Kidney (tissue), 13 donors: ENCODE measurements at regions not wholly inside any gene's neighbourhood (a gene's known extent, or its start where the extent isn't known, plus 50 kb on each side); places are given as distances from the start of the nearest gene placed in this dataset.
A peak's percentile ranks its signal among the peaks of the same experiment; 100 is the strongest.

Experiments
- DNase-seq, 5 donors: peaks; one replicate each; pipeline ENCODE4 v3.0.0-alpha.2; 2013 to 2020
- FAIRE-seq: peaks from 2 replicates; lab custom pipeline; 2012; peaks lifted over from hg19 to GRCh38; lab: Jason Lieb, UNC
- H3K27ac ChIP-seq, 2 donors: one replicate each; pipeline ENCODE4 v1.7.0; 2013; ENCODE audit warnings: low read depth in 2 of 2, low read length in 2 of 2, inconsistent platforms in 1 of 2
- H3K27me3 ChIP-seq: one replicate; pipeline ENCODE4 v1.7.1; 2013; ENCODE audit warnings: low read length, inconsistent platforms; ENCODE audit not compliant: control insufficient read depth, insufficient read depth
- H3K36me3 ChIP-seq, 3 donors: one replicate each; pipeline versions ENCODE4 v1.7.0 to v1.7.1; 2013; ENCODE audit warnings: low read length in 3 of 3, control low read depth in 1 of 3, inconsistent platforms in 1 of 3; ENCODE audit not compliant: insufficient read depth in 3 of 3, control insufficient read depth in 2 of 3
- H3K4me1 ChIP-seq, 3 donors: one replicate each; pipeline versions ENCODE4 v1.7.0 to v1.7.1; 2013; ENCODE audit warnings: low read length in 3 of 3, inconsistent platforms in 1 of 3, low read depth in 1 of 3; ENCODE audit not compliant: control insufficient read depth in 2 of 3, insufficient read depth in 2 of 3
- H3K4me3 ChIP-seq, 3 donors: one replicate each; pipeline versions ENCODE4 v1.7.0 to v1.8.1; 2013; ENCODE audit warnings: low read length in 3 of 3, control low read depth in 1 of 3, inconsistent platforms in 1 of 3
- H3K9ac ChIP-seq, 3 donors: one replicate each; pipeline versions ENCODE4 v1.7.0 to v1.7.1; 2013; ENCODE audit warnings: low read length in 3 of 3, control low read depth in 1 of 3, inconsistent platforms in 1 of 3
- H3K9me3 ChIP-seq, 3 donors: one replicate each; pipeline versions ENCODE4 v1.7.0 to v1.7.1; 2013; ENCODE audit warnings: low read length in 3 of 3, control low read depth in 1 of 3, inconsistent platforms in 1 of 3; ENCODE audit not compliant: control insufficient read depth in 2 of 3, insufficient read depth in 1 of 3
- CTCF ChIP-seq: IDR thresholded peaks from 3 replicates; pipeline ENCODE4 v1.5.1; 2012; ENCODE audit warnings: mild to moderate bottlenecking, moderate library complexity, borderline replicate concordance; ENCODE audit not compliant: insufficient read depth; ENCODE audit errors: extremely low read depth
- intact Hi-C: fragments of 100-400 bp; cut with DNase I; formaldehyde crosslinking; loops from one replicate; pipeline ENCODE4 v1.11.1; 2022
- donor health status: control.
- donor health status: control.
- donor health status: control.
- donor health status: control.
- donor health status: control.
- donor health status: DM: yes; HTN: yes; CAD: no.
- donor health status: Normal renal cell carcinoma (clear cell type).

- FAIRE-seq (no peak), DNase-seq (no peak)
- Histone ChIP-seq H3K27me3 (no peaks in the 10 kb centered on the region), H3K36me3 (no peaks in the 10 kb centered on the region), H3K4me3 (no peak overlapping the region), H3K4me1 (no peaks in the 10 kb centered on the region), H3K27ac (no peak overlapping the region), H3K9me3 (no peaks in the 10 kb centered on the region), H3K9ac (no peak overlapping the region)
- no peak for TF ChIP-seq CTCF
- intact Hi-C loops: no loop called here
These were observed 368.0 kb upstream of the RAB6C start for GRCh38 chr2:129611471-129611870.

GRCh38 chr2:129619471-129619870 lies 360.0 kb upstream of the RAB6C start:
- H3K4me1 ChIP-seq: peaks cover 0 to 2% (median 0%) of the 10 kb centered on the region in 3 donors
- H3K9me3 ChIP-seq: no peaks in the 10 kb centered on the region
- no peak overlapping the region for H3K9ac ChIP-seq
- TF ChIP-seq CTCF: peak; percentile 3
- H3K4me3 ChIP-seq: no peak overlapping the region
- intact Hi-C loops: no loop called here
- no peaks in the 10 kb centered on the region for H3K27me3 ChIP-seq
- DNase-seq (peak in 3 of 5 donors; percentile 35 to 77 (median 70)), FAIRE-seq (no peak)
- no peak overlapping the region for H3K27ac ChIP-seq
- no peaks in the 10 kb centered on the region for H3K36me3 ChIP-seq

- peaks cover 0 to 2% (median 0%) of the 10 kb centered on the region in 3 donors for H3K4me1 ChIP-seq
- H3K36me3 ChIP-seq: no peaks in the 10 kb centered on the region
- no peak overlapping the region for H3K27ac ChIP-seq
- H3K9ac ChIP-seq: no peak overlapping the region
- no peak for TF ChIP-seq CTCF
- no peak overlapping the region for H3K4me3 ChIP-seq
- H3K9me3 ChIP-seq: no peaks in the 10 kb centered on the region
- H3K27me3 ChIP-seq: no peaks in the 10 kb centered on the region
- intact Hi-C loops: no loop called here
- DNase-seq (no peak), FAIRE-seq (no peak)
These were observed 359.1 kb upstream of the RAB6C start for GRCh38 chr2:129620411-129620810.

- no peak for TF ChIP-seq CTCF
- H3K9me3 ChIP-seq: no peaks in the 10 kb centered on the region
- no peak for FAIRE-seq
- H3K27ac ChIP-seq: no peak overlapping the region
- H3K4me3 ChIP-seq: no peak overlapping the region
- DNase-seq: no peak
- peaks cover 0 to 2% (median 0%) of the 10 kb centered on the region in 3 donors for H3K4me1 ChIP-seq
- H3K36me3 ChIP-seq: no peaks in the 10 kb centered on the region
- no peak overlapping the region for H3K9ac ChIP-seq
- no peaks in the 10 kb centered on the region for H3K27me3 ChIP-seq
- intact Hi-C loops: no loop called here
These were observed 355.7 kb upstream of the RAB6C start for GRCh38 chr2:129623783-129624182.
